ENCODE measurements at regions not wholly inside any gene's neighbourhood (a gene's known extent, or its start where the extent isn't known, plus 50 kb on each side); places are given as distances from the start of the nearest gene placed in this dataset.
A peak's percentile ranks its signal among the peaks of the same experiment; 100 is the strongest.
"Not testable (repeated sequence)": the region's sequence is repeated elsewhere in the genome, so short reads cannot be mapped to it uniquely, and the experiment has no call there.

GRCh38 chr13:70985371-70985770 is 877.1 kb upstream of the KLHL1 start:
- H3K27me3 ChIP-seq (ENCODE audit: control insufficient read depth, insufficient read depth, low read length) = no peaks in the 10 kb centered on the region
- no peak for TF ChIP-seq CTCF (IDR thresholded peaks at IDR 0.05; ENCODE audit: insufficient read depth, low read length, severe bottlenecking)
- no peak overlapping the region for H3K4me3 ChIP-seq (ENCODE audit: low read depth, low read length)
- DNase-seq (ENCODE audit: low read depth) (no peak), FAIRE-seq (no peak)
- H3K36me3 ChIP-seq (ENCODE audit: control insufficient read depth, insufficient read depth, low read length) = no peaks in the 10 kb centered on the region

GRCh38 chr13:70981219-70981618 is 873.0 kb upstream of the KLHL1 start:
- not testable (repeated sequence) for H3K27me3 ChIP-seq (ENCODE audit: control insufficient read depth, insufficient read depth, low read length)

GRCh38 chr13:70969321-70969720 is 861.1 kb upstream of the KLHL1 start:
- TF ChIP-seq CTCF (IDR thresholded peaks at IDR 0.05; ENCODE audit: insufficient read depth, low read length, severe bottlenecking) = no peak
- no peaks in the 10 kb centered on the region for H3K36me3 ChIP-seq (ENCODE audit: control insufficient read depth, insufficient read depth, low read length)
- DNase-seq (ENCODE audit: low read depth) (no peak), FAIRE-seq (no peak)
- no peak overlapping the region for H3K4me3 ChIP-seq (ENCODE audit: low read depth, low read length)
- no peaks in the 10 kb centered on the region for H3K27me3 ChIP-seq (ENCODE audit: control insufficient read depth, insufficient read depth, low read length)

More at GRCh38 chr13:70981219-70981618, 873.0 kb upstream of the KLHL1 start:
- H3K36me3 ChIP-seq (ENCODE audit: control insufficient read depth, insufficient read depth, low read length); DNase-seq (ENCODE audit: low read depth); H3K4me3 ChIP-seq (ENCODE audit: low read depth, low read length); FAIRE-seq: not testable (repeated sequence)

- H3K4me3 ChIP-seq (ENCODE audit: low read depth, low read length) = no peak overlapping the region
- DNase-seq (ENCODE audit: low read depth) (no peak), FAIRE-seq (no peak)
- no peaks in the 10 kb centered on the region for H3K27me3 ChIP-seq (ENCODE audit: control insufficient read depth, insufficient read depth, low read length)
- TF ChIP-seq CTCF (IDR thresholded peaks at IDR 0.05; ENCODE audit: insufficient read depth, low read length, severe bottlenecking) = no peak
- no peaks in the 10 kb centered on the region for H3K36me3 ChIP-seq (ENCODE audit: control insufficient read depth, insufficient read depth, low read length)
These were observed 859.3 kb upstream of the KLHL1 start for GRCh38 chr13:70967564-70967963.

- DNase-seq (ENCODE audit: low read depth) (no peak), FAIRE-seq (no peak)
- H3K36me3 ChIP-seq (ENCODE audit: control insufficient read depth, insufficient read depth, low read length) = no peaks in the 10 kb centered on the region
- H3K4me3 ChIP-seq (ENCODE audit: low read depth, low read length) = no peak overlapping the region
- TF ChIP-seq CTCF (IDR thresholded peaks at IDR 0.05; ENCODE audit: insufficient read depth, low read length, severe bottlenecking) = no peak
- H3K27me3 ChIP-seq (ENCODE audit: control insufficient read depth, insufficient read depth, low read length) = no peaks in the 10 kb centered on the region
These were observed 856.6 kb upstream of the KLHL1 start for GRCh38 chr13:70964874-70965273.

GRCh38 chr13:70964124-70964523 is 855.9 kb upstream of the KLHL1 start:
- no peak overlapping the region for H3K4me3 ChIP-seq (ENCODE audit: low read depth, low read length)
- H3K27me3 ChIP-seq (ENCODE audit: control insufficient read depth, insufficient read depth, low read length) = no peaks in the 10 kb centered on the region
- TF ChIP-seq CTCF (IDR thresholded peaks at IDR 0.05; ENCODE audit: insufficient read depth, low read length, severe bottlenecking) = peak; percentile 30
- no peaks in the 10 kb centered on the region for H3K36me3 ChIP-seq (ENCODE audit: control insufficient read depth, insufficient read depth, low read length)
- FAIRE-seq (no peak), DNase-seq (ENCODE audit: low read depth) (peak; percentile 3)

Measured in bronchial epithelial cell (primary cell).